Loucy (cell line): ENCODE measurements at regions not wholly inside any gene's neighbourhood (a gene's known extent, or its start where the extent isn't known, plus 50 kb on each side); places are given as distances from the start of the nearest gene placed in this dataset.

Experiments used
- H2AFZ ChIP-seq: fragments of 200-600 bp; sonication (generic); 2 replicates; pipeline ENCODE4 v1.6.0; 2016; ENCODE audit warnings: antibody characterized with exemption, mild to moderate bottlenecking, low read length, moderate library complexity
- H3F3A ChIP-seq: fragments of 200-600 bp; 2 replicates; pipeline ENCODE4 v1.6.0; 2016; ENCODE audit warnings: antibody characterized with exemption, low read depth, mild to moderate bottlenecking
- H3K27me3 ChIP-seq: fragments of 200-600 bp; sonication (generic); 2 replicates; pipeline ENCODE4 v1.6.1; 2014; ENCODE audit warnings: low read length, mild to moderate bottlenecking; ENCODE audit not compliant: insufficient read depth, poor library complexity, severe bottlenecking
- H3K36me3 ChIP-seq: fragments of 200-600 bp; sonication (generic); 2 replicates; pipeline ENCODE4 v1.6.1; 2016; ENCODE audit warnings: low read length; ENCODE audit not compliant: insufficient read depth
- H3K4me1 ChIP-seq: fragments of 200-600 bp; sonication (generic); 2 replicates; pipeline ENCODE4 v1.5.1; 2014; ENCODE audit warnings: low read length, mild to moderate bottlenecking; ENCODE audit not compliant: insufficient read depth, poor library complexity, severe bottlenecking
- H3K4me2 ChIP-seq: fragments of 200-600 bp; sonication (generic); 2 replicates; pipeline ENCODE4 v1.6.0; 2014; ENCODE audit warnings: antibody characterized with exemption, low read length, low read depth, mild to moderate bottlenecking; ENCODE audit not compliant: poor library complexity, severe bottlenecking
- H3K4me3 ChIP-seq: fragments of 200-600 bp; sonication (generic); 2 replicates; pipeline ENCODE4 v1.5.1; 2014; ENCODE audit warnings: low read length, mild to moderate bottlenecking, mixed read lengths; ENCODE audit not compliant: poor library complexity, severe bottlenecking
- H3K79me2 ChIP-seq: fragments of 200-600 bp; sonication (generic); 2 replicates; pipeline ENCODE4 v1.6.1; 2014; ENCODE audit warnings: low read length; ENCODE audit not compliant: insufficient read depth
- H3K9ac ChIP-seq: fragments of 200-600 bp; sonication (generic); 2 replicates; pipeline ENCODE4 v1.6.0; 2014; ENCODE audit warnings: mild to moderate bottlenecking, low read depth, low read length, moderate library complexity; ENCODE audit not compliant: poor library complexity, severe bottlenecking
- H3K9me2 ChIP-seq: fragments of 200-600 bp; sonication (generic); replicated peaks from 2 replicates; pipeline ENCODE4 v1.6.1; 2016; ENCODE audit warnings: low read depth, low read length, mixed read lengths
- H3K9me3 ChIP-seq: fragments of 200-600 bp; sonication (generic); 2 replicates; pipeline ENCODE4 v1.6.1; 2014; ENCODE audit warnings: mild to moderate bottlenecking, antibody characterized with exemption, low read length, low read depth; ENCODE audit not compliant: insufficient read depth
- H4K20me1 ChIP-seq: fragments of 200-600 bp; sonication (generic); 2 replicates; pipeline ENCODE4 v1.6.0; 2014; ENCODE audit warnings: antibody characterized with exemption, low read length, mild to moderate bottlenecking; ENCODE audit not compliant: insufficient read depth, poor library complexity, severe bottlenecking
- CTCF ChIP-seq: fragments of 200-600 bp; sonication (generic); conservative IDR thresholded peaks from 2 replicates; pipeline ENCODE4 v1.5.1; 2014; ENCODE audit warnings: mild to moderate bottlenecking, antibody characterized with exemption, low read length
- EZH2phosphoT487 ChIP-seq: fragments of 200-600 bp; IDR thresholded peaks from 2 replicates; pipeline ENCODE4 v1.6.1; 2018; ENCODE audit warnings: antibody characterized with exemption, mild to moderate bottlenecking, moderate library complexity, borderline replicate concordance

DNA sequence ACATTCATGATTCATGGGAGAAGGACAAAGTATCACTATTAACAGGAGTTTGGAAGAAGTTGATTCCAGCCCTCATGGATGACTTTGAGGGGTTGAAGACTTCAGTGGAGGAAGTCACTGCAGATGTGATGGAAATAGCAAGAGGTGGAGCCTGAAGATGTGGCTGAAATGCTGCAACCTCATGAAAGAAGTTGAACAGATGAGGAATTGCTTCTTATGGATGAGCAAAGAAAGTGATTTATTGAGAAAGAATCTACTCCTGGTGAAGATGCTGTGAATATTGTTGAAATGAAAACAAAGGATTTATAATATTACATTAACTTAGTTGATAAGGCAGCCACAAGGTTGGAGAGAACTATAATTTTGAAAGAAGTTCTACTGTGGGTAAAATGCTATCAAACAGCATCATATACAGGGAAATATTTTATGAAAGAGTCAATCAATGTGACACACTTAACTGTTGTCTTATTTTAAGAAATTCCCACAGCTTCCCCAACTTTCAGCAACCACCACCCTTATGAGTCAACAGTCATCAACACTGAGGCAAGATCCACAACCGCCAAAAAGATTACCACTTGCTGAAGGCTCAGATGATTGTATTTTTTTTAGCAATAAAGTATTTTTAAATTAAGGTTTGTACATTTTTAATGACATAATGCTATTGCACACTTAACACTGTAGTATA, 302.6 kb downstream of the CBLL2 start:
- H4K20me1 ChIP-seq: no peaks in the 10 kb centered on the region
- H3K9me2 ChIP-seq: no peaks in the 10 kb centered on the region
- TF ChIP-seq EZH2phosphoT487 (no peak), CTCF (no peak)
- no peaks in the 10 kb centered on the region for H3K79me2 ChIP-seq
- H3K4me2 ChIP-seq: no peak overlapping the region
- H3K4me1 ChIP-seq: no peaks in the 10 kb centered on the region
- no peak overlapping the region for H3K4me3 ChIP-seq
- no peaks in the 10 kb centered on the region for H3F3A ChIP-seq
- no peak overlapping the region for H3K9ac ChIP-seq
- no peaks in the 10 kb centered on the region for H3K27me3 ChIP-seq
- H3K9me3 ChIP-seq: no peaks in the 10 kb centered on the region
- no peaks in the 10 kb centered on the region for H3K36me3 ChIP-seq
- no peak overlapping the region for H2AFZ ChIP-seq

DNA sequence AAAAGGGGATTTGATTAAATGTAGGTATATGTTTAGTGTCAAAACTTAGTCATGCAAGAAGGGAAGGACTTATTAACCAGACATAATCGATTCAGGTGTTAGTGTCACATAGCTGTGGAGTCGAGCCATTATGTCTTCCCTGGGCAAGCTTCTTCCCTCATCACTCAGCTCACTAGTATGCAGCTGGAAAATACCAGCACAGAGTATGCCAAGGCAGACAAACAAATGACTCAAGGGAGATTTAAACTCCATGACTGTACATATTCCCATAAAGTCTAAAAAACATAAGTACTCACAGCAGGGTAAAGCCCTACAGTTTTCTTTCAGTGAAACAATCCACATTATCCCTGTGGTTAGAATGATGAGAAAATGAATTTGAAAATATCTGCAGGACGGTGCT, 304.5 kb downstream of the CBLL2 start:
- no peak for TF ChIP-seq EZH2phosphoT487
- TF ChIP-seq CTCF: no peak
- no peaks in the 10 kb centered on the region for H3K79me2 ChIP-seq
- H3K4me1 ChIP-seq: no peaks in the 10 kb centered on the region
- H3F3A ChIP-seq: no peaks in the 10 kb centered on the region
- H3K9me2 ChIP-seq: no peaks in the 10 kb centered on the region
- H4K20me1 ChIP-seq: no peaks in the 10 kb centered on the region
- no peaks in the 10 kb centered on the region for H3K36me3 ChIP-seq
- H3K4me3 ChIP-seq: no peak overlapping the region
- H3K9ac ChIP-seq: no peak overlapping the region
- no peak overlapping the region for H2AFZ ChIP-seq
- no peak overlapping the region for H3K4me2 ChIP-seq
- H3K27me3 ChIP-seq: no peaks in the 10 kb centered on the region
- no peaks in the 10 kb centered on the region for H3K9me3 ChIP-seq

DNA sequence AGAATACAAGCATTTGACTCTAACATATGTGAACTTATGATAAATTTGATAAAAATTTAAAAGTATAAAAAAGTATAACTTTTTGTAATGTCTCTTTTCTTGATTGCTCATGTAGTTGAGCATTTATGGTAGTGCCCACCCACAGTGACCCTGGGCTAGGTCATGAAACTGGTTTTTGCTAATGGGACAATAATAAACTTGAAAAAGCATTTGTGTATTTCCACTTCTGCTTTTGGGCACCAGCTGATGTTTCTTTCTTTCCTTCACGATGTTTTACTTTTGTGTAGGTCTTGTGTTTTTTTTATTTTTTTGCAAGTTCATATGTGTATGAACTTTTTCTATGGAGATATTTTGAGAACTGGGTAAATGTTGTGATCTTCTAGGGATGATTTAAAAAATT, 313.1 kb downstream of the CBLL2 start:
- no peak overlapping the region for H3K4me2 ChIP-seq
- no peaks in the 10 kb centered on the region for H3K4me1 ChIP-seq
- H3K27me3 ChIP-seq: no peaks in the 10 kb centered on the region
- H4K20me1 ChIP-seq: no peaks in the 10 kb centered on the region
- no peak overlapping the region for H3K4me3 ChIP-seq
- H3K79me2 ChIP-seq: no peaks in the 10 kb centered on the region
- no peaks in the 10 kb centered on the region for H3K9me2 ChIP-seq
- H3K36me3 ChIP-seq: no peaks in the 10 kb centered on the region
- H3K9ac ChIP-seq: no peak overlapping the region
- H2AFZ ChIP-seq: no peak overlapping the region
- no peaks in the 10 kb centered on the region for H3F3A ChIP-seq
- TF ChIP-seq EZH2phosphoT487: no peak
- H3K9me3 ChIP-seq: no peaks in the 10 kb centered on the region

- no peak overlapping the region for H3K4me2 ChIP-seq
- H4K20me1 ChIP-seq: no peaks in the 10 kb centered on the region
- no peak overlapping the region for H3K4me3 ChIP-seq
- no peaks in the 10 kb centered on the region for H3K36me3 ChIP-seq
- H3K27me3 ChIP-seq: no peaks in the 10 kb centered on the region
- H3K9ac ChIP-seq: no peak overlapping the region
- TF ChIP-seq CTCF (no peak), EZH2phosphoT487 (no peak)
- H3K9me2 ChIP-seq: no peaks in the 10 kb centered on the region
- no peak overlapping the region for H2AFZ ChIP-seq
- H3K9me3 ChIP-seq: no peaks in the 10 kb centered on the region
- H3F3A ChIP-seq: no peaks in the 10 kb centered on the region
- H3K79me2 ChIP-seq: no peaks in the 10 kb centered on the region
- no peaks in the 10 kb centered on the region for H3K4me1 ChIP-seq
These were observed 317.1 kb downstream of the CBLL2 start for GRCh38 chrX:22589845-22590244.
